ACHN (cell line): ENCODE measurements at regions not wholly inside any gene's neighbourhood (a gene's known extent, or its start where the extent isn't known, plus 50 kb on each side); places are given as distances from the start of the nearest gene placed in this dataset.
A peak's percentile ranks its signal among the peaks of the same experiment; 100 is the strongest.

Experiments
- DNase-seq: peaks from one replicate; pipeline ENCODE4 v3.0.0-alpha.2; 2015
- in situ Hi-C: cut with HindIII; loops from 2 replicates; pipeline ENCODE4 v1.10.0; 2017; ENCODE audit warnings: low sequenced_read_pairs, low pct_ligation_motif_present, low pct_unique_long_range_greater_than_20kb

- in situ Hi-C loops, result no loop called here
Measured at GRCh38 chr9:17024129-17024528, 110.7 kb upstream of the CNTLN start.

GRCh38 chr9:17021387-17021970, 113.4 kb upstream of the CNTLN start:
- DNase-seq, result no peak
- in situ Hi-C loops, result no loop called here

More at GRCh38 chr9:17024129-17024528, 110.7 kb upstream of the CNTLN start:
- no peak for DNase-seq

GRCh38 chr9:17019398-17019797, 115.4 kb upstream of the CNTLN start:
- no peak for DNase-seq
- in situ Hi-C loops, result no loop called here

GRCh38 chr9:17018540-17019196, 116.2 kb upstream of the CNTLN start:
- in situ Hi-C loops, result no loop called here
- no peak for DNase-seq

GRCh38 chr9:17017931-17018491, 116.8 kb upstream of the CNTLN start:
- DNase-seq, result no peak
- in situ Hi-C loops, result no loop called here

GRCh38 chr9:17013891-17014290, 120.9 kb upstream of the CNTLN start:
- in situ Hi-C loops, result no loop called here
- DNase-seq, result no peak

GRCh38 chr9:17013010-17013409, 121.8 kb upstream of the CNTLN start:
- no peak for DNase-seq
- in situ Hi-C loops, result no loop called here

GRCh38 chr9:17011880-17012279, 123.0 kb upstream of the CNTLN start:
- in situ Hi-C loops, result no loop called here
- no peak for DNase-seq

GRCh38 chr9:17009071-17009470, 125.8 kb upstream of the CNTLN start:
- in situ Hi-C loops, result no loop called here
- DNase-seq, result no peak

GRCh38 chr9:17005056-17005823, 129.6 kb upstream of the CNTLN start:
- in situ Hi-C loops, result no loop called here
- DNase-seq, result peak; percentile 93

GRCh38 chr9:17004500-17004899, 130.3 kb upstream of the CNTLN start:
- peak; percentile 85 for DNase-seq
- in situ Hi-C loops, result no loop called here

- DNase-seq, result peak; percentile 46
- in situ Hi-C loops, result no loop called here
Measured at GRCh38 chr9:17003576-17004240, 131.1 kb upstream of the CNTLN start.

- in situ Hi-C loops, result no loop called here
- DNase-seq, result no peak
Measured at GRCh38 chr9:16996901-16997491, 126.5 kb upstream of the BNC2 start.

- DNase-seq, result no peak
- in situ Hi-C loops, result no loop called here
Measured at GRCh38 chr9:16992138-16992537, 121.7 kb upstream of the BNC2 start.

- DNase-seq, result no peak
- in situ Hi-C loops, result no loop called here
Measured at GRCh38 chr9:16987026-16987425, 116.6 kb upstream of the BNC2 start.

- no peak for DNase-seq
- in situ Hi-C loops, result no loop called here
Measured at GRCh38 chr9:16986556-16986955, 116.1 kb upstream of the BNC2 start.

GRCh38 chr9:16985559-16986348, 115.3 kb upstream of the BNC2 start:
- DNase-seq, result no peak
- in situ Hi-C loops, result no loop called here

GRCh38 chr9:16982780-16983310, 112.4 kb upstream of the BNC2 start:
- in situ Hi-C loops, result no loop called here
- DNase-seq, result no peak
